Right ventricle myocardium superior (tissue), 1 donor: ENCODE measurements at regions not wholly inside any gene's neighbourhood (a gene's known extent, or its start where the extent isn't known, plus 50 kb on each side); places are given as distances from the start of the nearest gene placed in this dataset.
A peak's percentile ranks its signal among the peaks of the same experiment; 100 is the strongest.

ENCODE experiments used
- ATAC-seq: fragments of 200-7000 bp; cut with Tn5 transposase; one replicate; pipeline ENCODE4 v1.9.1; 2020; ENCODE audit warnings: mild to moderate bottlenecking; ENCODE audit not compliant: poor library complexity
- DNase-seq: peaks from one replicate; pipeline ENCODE4 v3.0.0-alpha.2; 2020
- intact Hi-C: fragments of 100-400 bp; cut with DNase I; formaldehyde crosslinking; loops from one replicate; pipeline ENCODE4 v1.11.2; 2022
- donor health status: DM: no; HTN: yes; CAD: no; lungs with severe emphysema.

GRCh38 chr1:30384286-30385245 lies 338.8 kb downstream of the MATN1 start:
- intact Hi-C loops: no loop called here
- no peak for DNase-seq
- ATAC-seq: no peak

GRCh38 chr1:30383221-30383711 lies 340.1 kb downstream of the MATN1 start:
- DNase-seq (no peak), ATAC-seq (no peak)
- intact Hi-C loops: no loop called here

GRCh38 chr1:30382496-30382895 lies 340.9 kb downstream of the MATN1 start:
- DNase-seq: no peak
- no peak for ATAC-seq
- intact Hi-C loops: no loop called here

GRCh38 chr1:30381671-30382365 lies 341.6 kb downstream of the MATN1 start:
- no peak for ATAC-seq
- intact Hi-C loops: no loop called here
- no peak for DNase-seq

GRCh38 chr1:30381266-30381665 lies 342.1 kb downstream of the MATN1 start:
- ATAC-seq (no peak), DNase-seq (no peak)
- intact Hi-C loops: no loop called here

- ATAC-seq (no peak), DNase-seq (no peak)
- intact Hi-C loops: no loop called here
Observed at GRCh38 chr1:30380625-30380984, 342.8 kb downstream of the MATN1 start.

GRCh38 chr1:30379684-30380624 lies 343.4 kb downstream of the MATN1 start:
- intact Hi-C loops: loop anchor here (5.0 kb wide), 1 partner anchor 1143 kb away; the partner anchor contains the start of gene PTPRU
- no peak for DNase-seq
- peak; percentile 85 for ATAC-seq

- DNase-seq: no peak
- no peak for ATAC-seq
- intact Hi-C loops: loop anchor here (5.0 kb wide), 1 partner anchor 1142 kb away; the partner anchor contains the start of gene PTPRU
Observed at GRCh38 chr1:30378991-30379581, 344.3 kb downstream of the MATN1 start.

- intact Hi-C loops: loop anchor here (5.0 kb wide), 1 partner anchor 1141 kb away; the partner anchor contains the start of gene PTPRU
- DNase-seq (no peak), ATAC-seq (no peak)
Observed at GRCh38 chr1:30378003-30378596, 345.3 kb downstream of the MATN1 start.

- ATAC-seq (no peak), DNase-seq (no peak)
- intact Hi-C loops: loop anchor here (5.0 kb wide), 1 partner anchor 1140 kb away; the partner anchor contains the start of gene PTPRU
Observed at GRCh38 chr1:30377230-30378002, 346.0 kb downstream of the MATN1 start.

GRCh38 chr1:30376054-30376697 lies 347.2 kb downstream of the MATN1 start:
- ATAC-seq (no peak), DNase-seq (no peak)
- intact Hi-C loops: loop anchor here (5.0 kb wide), 1 partner anchor 1139 kb away; the partner anchor contains the start of gene PTPRU

GRCh38 chr1:30375156-30375555 lies 348.2 kb downstream of the MATN1 start:
- ATAC-seq: no peak
- intact Hi-C loops: loop anchor here (5.0 kb wide), 1 partner anchor 1138 kb away; the partner anchor contains the start of gene PTPRU
- DNase-seq: no peak

GRCh38 chr1:30374400-30375070 lies 348.9 kb downstream of the MATN1 start:
- ATAC-seq (no peak), DNase-seq (no peak)
- intact Hi-C loops: loop anchor here (5.0 kb wide), 1 partner anchor 1137 kb away; the partner anchor contains the start of gene PTPRU

- DNase-seq (no peak), ATAC-seq (no peak)
- intact Hi-C loops: no loop called here
Observed at GRCh38 chr1:30373471-30374399, 349.6 kb downstream of the MATN1 start.
